Ishikawa (cell line): ENCODE measurements at regions not wholly inside any gene's neighbourhood (a gene's known extent, or its start where the extent isn't known, plus 50 kb on each side); places are given as distances from the start of the nearest gene placed in this dataset.

ENCODE experiments used
- EGR1 ChIP-seq: IDR thresholded peaks from 2 replicates; pipeline ENCODE4 v1.6.1; 2012
- EP300 ChIP-seq: IDR thresholded peaks from 2 replicates; pipeline ENCODE4 v1.6.1; 2012; ENCODE audit warnings: borderline replicate concordance
- NFIC ChIP-seq: IDR thresholded peaks from 2 replicates; pipeline ENCODE4 v1.6.1; 2012
- REST ChIP-seq: IDR thresholded peaks from 2 replicates; pipeline ENCODE4 v1.6.1; 2012; ENCODE audit warnings: low read depth, mild to moderate bottlenecking

GRCh38 chr5:165014439-165014838, 1509.0 kb downstream of the MAT2B start:
- TF ChIP-seq NFIC (no peak), EGR1 (no peak), EP300 (no peak), REST (no peak)
